ENCODE measurements at regions not wholly inside any gene's neighbourhood (a gene's known extent, or its start where the extent isn't known, plus 50 kb on each side); places are given as distances from the start of the nearest gene placed in this dataset.

DNA sequence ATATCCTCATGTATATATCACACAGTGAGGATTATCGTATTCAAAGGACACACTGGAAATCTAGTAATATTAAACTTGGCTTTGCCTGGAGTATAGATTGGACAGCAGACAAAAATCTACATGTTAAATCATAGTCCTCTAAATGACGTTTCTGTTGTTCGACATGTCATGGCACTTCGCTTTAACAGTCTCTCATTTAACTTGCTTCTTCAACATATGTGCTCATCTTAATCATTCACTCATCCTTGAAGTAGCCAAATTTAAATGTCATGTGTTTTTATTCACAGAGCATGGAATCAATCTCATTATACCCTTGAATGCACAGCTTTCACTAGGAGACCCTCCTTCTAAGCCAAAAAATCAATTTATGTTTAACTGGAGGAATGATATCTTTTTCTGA, 417.0 kb upstream of the CNTN6 start:
- no peak overlapping the region for H3K4me3 ChIP-seq
- no peaks in the 10 kb centered on the region for H3K79me2 ChIP-seq (ENCODE audit: control insufficient read depth, insufficient read depth, low read length)
- ChIA-PET POLR2A (no interaction called here), SMC1A (ENCODE audit: uncharacterized antibody, unreplicated experiment) (no interaction called here), CTCF (interaction anchor here (1.0 kb wide), 1 partner anchor 188 kb away, joined by 3 read pairs; no protein-coding TSS in a partner anchor), RAD21 (ENCODE audit: unreplicated experiment) (no interaction called here)
- no peaks in the 10 kb centered on the region for H3K27me3 ChIP-seq (replicated peaks in 1 of 2; ENCODE audit: control insufficient read depth in 2 of 2, insufficient read depth in 2 of 2, low read length in 1 of 2)
- no peaks in the 10 kb centered on the region for H3K36me3 ChIP-seq (ENCODE audit: control insufficient read depth in 2 of 2, insufficient read depth in 2 of 2, low read length in 1 of 2)
- no peaks in the 10 kb centered on the region for H4K20me1 ChIP-seq (ENCODE audit: control insufficient read depth, insufficient read depth)
- in situ Hi-C loops (cut with MboI) (no loop called here), intact Hi-C loops (cut with micrococcal nuclease; ENCODE audit: unreplicated experiment) (no loop called here)
- DNase-seq (ENCODE audit: low read depth, low spot score) (no peak), FAIRE-seq (no peak), ATAC-seq (no peak)
- no peak overlapping the region for H3K4me2 ChIP-seq (ENCODE audit: control insufficient read depth, insufficient read depth)
- no peaks in the 10 kb centered on the region for H3K4me1 ChIP-seq (ENCODE audit: control insufficient read depth, insufficient read depth, low read length)
- WGBS (ENCODE audit: insufficient coverage, insufficient replicate concordance, low lambda C conversion rate, missing lambda C conversion rate) = 20% methylated on average over 4 of the region's 4 CpGs
- H3K9me3 ChIP-seq (replicated peaks; ENCODE audit: control insufficient read depth, insufficient read depth, low read length) = no peaks in the 10 kb centered on the region
- no peak overlapping the region for H2AFZ ChIP-seq (ENCODE audit: control insufficient read depth, low read depth, low read length)
- no peak overlapping the region for H3K9ac ChIP-seq (ENCODE audit: control insufficient read depth, insufficient read depth, low read length)
- no TSS peak for BruUV-seq (replicated peaks)
- H3K27ac ChIP-seq (ENCODE audit: control insufficient read depth, insufficient read depth) = no peak overlapping the region
- TF ChIP-seq HDAC6 (IDR thresholded peaks at IDR 0.05; ENCODE audit: unreplicated experiment) (no peak), NFXL1 (IDR thresholded peaks at IDR 0.05; ENCODE audit: borderline replicate concordance) (no peak), BACH1 (IDR thresholded peaks at IDR 0.05; ENCODE audit: borderline replicate concordance) (no peak), MXI1 (IDR thresholded peaks at IDR 0.05; ENCODE audit: low read depth, low read length) (no peak), ZBTB4 (CRISPR knock-in tag; IDR thresholded peaks at IDR 0.05) (no peak), RELA (IDR thresholded peaks at IDR 0.05; ENCODE audit: borderline replicate concordance, partially characterized antibody) (no peak), PBX3 (IDR thresholded peaks at IDR 0.05; ENCODE audit: insufficient replicate concordance, low read depth, low read length) (no peak), TCF7 (IDR thresholded peaks at IDR 0.05; ENCODE audit: borderline replicate concordance) (no peak), SUZ12 (IDR thresholded peaks at IDR 0.05; ENCODE audit: unreplicated experiment) (no peak), ZBED1 (IDR thresholded peaks at IDR 0.05; ENCODE audit: borderline replicate concordance) (no peak), RCOR1 (conservative IDR thresholded peaks at IDR 0.05; ENCODE audit: low read depth, low read length) (no peak)
- TF ChIP-seq, protein P1, sequence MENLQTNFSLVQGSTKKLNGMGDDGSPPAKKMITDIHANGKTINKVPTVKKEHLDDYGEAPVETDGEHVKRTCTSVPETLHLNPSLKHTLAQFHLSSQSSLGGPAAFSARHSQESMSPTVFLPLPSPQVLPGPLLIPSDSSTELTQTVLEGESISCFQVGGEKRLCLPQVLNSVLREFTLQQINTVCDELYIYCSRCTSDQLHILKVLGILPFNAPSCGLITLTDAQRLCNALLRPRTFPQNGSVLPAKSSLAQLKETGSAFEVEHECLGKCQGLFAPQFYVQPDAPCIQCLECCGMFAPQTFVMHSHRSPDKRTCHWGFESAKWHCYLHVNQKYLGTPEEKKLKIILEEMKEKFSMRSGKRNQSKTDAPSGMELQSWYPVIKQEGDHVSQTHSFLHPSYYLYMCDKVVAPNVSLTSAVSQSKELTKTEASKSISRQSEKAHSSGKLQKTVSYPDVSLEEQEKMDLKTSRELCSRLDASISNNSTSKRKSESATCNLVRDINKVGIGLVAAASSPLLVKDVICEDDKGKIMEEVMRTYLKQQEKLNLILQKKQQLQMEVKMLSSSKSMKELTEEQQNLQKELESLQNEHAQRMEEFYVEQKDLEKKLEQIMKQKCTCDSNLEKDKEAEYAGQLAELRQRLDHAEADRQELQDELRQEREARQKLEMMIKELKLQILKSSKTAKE (IDR thresholded peaks at IDR 0.05; ENCODE audit: low read depth, poor library complexity, severe bottlenecking) = no peak
- TF ChIP-seq, protein P2, sequence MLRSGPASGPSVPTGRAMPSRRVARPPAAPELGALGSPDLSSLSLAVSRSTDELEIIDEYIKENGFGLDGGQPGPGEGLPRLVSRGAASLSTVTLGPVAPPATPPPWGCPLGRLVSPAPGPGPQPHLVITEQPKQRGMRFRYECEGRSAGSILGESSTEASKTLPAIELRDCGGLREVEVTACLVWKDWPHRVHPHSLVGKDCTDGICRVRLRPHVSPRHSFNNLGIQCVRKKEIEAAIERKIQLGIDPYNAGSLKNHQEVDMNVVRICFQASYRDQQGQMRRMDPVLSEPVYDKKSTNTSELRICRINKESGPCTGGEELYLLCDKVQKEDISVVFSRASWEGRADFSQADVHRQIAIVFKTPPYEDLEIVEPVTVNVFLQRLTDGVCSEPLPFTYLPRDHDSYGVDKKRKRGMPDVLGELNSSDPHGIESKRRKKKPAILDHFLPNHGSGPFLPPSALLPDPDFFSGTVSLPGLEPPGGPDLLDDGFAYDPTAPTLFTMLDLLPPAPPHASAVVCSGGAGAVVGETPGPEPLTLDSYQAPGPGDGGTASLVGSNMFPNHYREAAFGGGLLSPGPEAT (IDR thresholded peaks at IDR 0.05; ENCODE audit: low read depth) = no peak

Measured in GM12878 (cell line).